SHP77 (cell line): ENCODE measurements at regions not wholly inside any gene's neighbourhood (a gene's known extent, or its start where the extent isn't known, plus 50 kb on each side); places are given as distances from the start of the nearest gene placed in this dataset.
"Not testable (repeated sequence)": the region's sequence is repeated elsewhere in the genome, so short reads cannot be mapped to it uniquely, and the experiment has no call there.

Experiments used
- DNase-seq, 2 experiments: peaks; one replicate each; lab custom pipeline; 2025; lab: John Stamatoyannopoulos, UW

- no peak for DNase-seq
Observed at GRCh38 chr22:49697047-49697446, 130.6 kb downstream of the BRD1 start.

- no peak for DNase-seq
Observed at GRCh38 chr22:49694462-49695260, 133.0 kb downstream of the BRD1 start.

GRCh38 chr22:49693848-49694247 is 133.8 kb downstream of the BRD1 start:
- DNase-seq, result no peak

GRCh38 chr22:49693416-49693815 is 134.3 kb downstream of the BRD1 start:
- DNase-seq, result no peak

- DNase-seq, result no peak
Observed at GRCh38 chr22:49692499-49693225, 135.0 kb downstream of the BRD1 start.

- no peak for DNase-seq
Observed at GRCh38 chr22:49691256-49691655, 136.4 kb downstream of the BRD1 start.

- DNase-seq, result no peak
Observed at GRCh38 chr22:49690454-49690853, 137.2 kb downstream of the BRD1 start.

GRCh38 chr22:49689858-49690257 is 137.8 kb downstream of the BRD1 start:
- no peak for DNase-seq

- DNase-seq, result no peak
Observed at GRCh38 chr22:49689255-49689770, 138.4 kb downstream of the BRD1 start.

GRCh38 chr22:49688516-49689254 is 139.0 kb downstream of the BRD1 start:
- no peak for DNase-seq

GRCh38 chr22:49687786-49688515 is 139.7 kb downstream of the BRD1 start:
- DNase-seq, result no peak

- DNase-seq, result no peak
Observed at GRCh38 chr22:49687333-49687732, 140.3 kb downstream of the BRD1 start.

- no peak for DNase-seq
Observed at GRCh38 chr22:49686495-49687219, 141.0 kb downstream of the BRD1 start.

GRCh38 chr22:49685686-49686085 is 142.0 kb downstream of the BRD1 start:
- no peak for DNase-seq

- DNase-seq, result no peak
Observed at GRCh38 chr22:49685116-49685515, 142.6 kb downstream of the BRD1 start.

GRCh38 chr22:49683032-49683431 is 144.6 kb downstream of the BRD1 start:
- DNase-seq, result no peak

GRCh38 chr22:49680819-49681218 is 146.9 kb downstream of the BRD1 start:
- DNase-seq, result not testable (repeated sequence)

GRCh38 chr22:49678842-49679170 is 148.9 kb downstream of the BRD1 start:
- no peak for DNase-seq

- no peak for DNase-seq
Observed at GRCh38 chr22:49678137-49678841, 149.4 kb downstream of the BRD1 start.

GRCh38 chr22:49677495-49677889 is 150.2 kb downstream of the BRD1 start:
- DNase-seq, result no peak
